ENCODE measurements at regions not wholly inside any gene's neighbourhood (a gene's known extent, or its start where the extent isn't known, plus 50 kb on each side); places are given as distances from the start of the nearest gene placed in this dataset.

DNA sequence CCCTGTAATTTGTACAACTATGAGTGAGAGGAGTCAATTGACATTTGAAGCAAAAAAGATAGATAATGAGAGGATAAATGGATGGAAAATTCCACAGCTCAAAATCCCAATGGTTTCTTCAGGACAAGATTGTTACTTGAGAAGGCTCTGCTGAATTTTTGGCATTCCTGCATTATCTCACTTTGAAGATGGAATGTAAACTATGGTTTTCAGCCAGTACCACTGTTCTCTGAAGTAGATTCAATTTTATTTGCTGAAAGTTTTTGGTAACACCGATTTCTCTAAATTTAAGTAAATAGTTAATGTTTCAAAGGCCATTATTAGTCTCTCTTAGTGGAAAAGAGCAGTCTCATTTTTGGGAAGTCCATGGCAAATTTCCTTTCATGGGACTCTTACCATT lies 121.9 kb upstream of the SLC38A2 start:
- TF ChIP-seq, protein P1, sequence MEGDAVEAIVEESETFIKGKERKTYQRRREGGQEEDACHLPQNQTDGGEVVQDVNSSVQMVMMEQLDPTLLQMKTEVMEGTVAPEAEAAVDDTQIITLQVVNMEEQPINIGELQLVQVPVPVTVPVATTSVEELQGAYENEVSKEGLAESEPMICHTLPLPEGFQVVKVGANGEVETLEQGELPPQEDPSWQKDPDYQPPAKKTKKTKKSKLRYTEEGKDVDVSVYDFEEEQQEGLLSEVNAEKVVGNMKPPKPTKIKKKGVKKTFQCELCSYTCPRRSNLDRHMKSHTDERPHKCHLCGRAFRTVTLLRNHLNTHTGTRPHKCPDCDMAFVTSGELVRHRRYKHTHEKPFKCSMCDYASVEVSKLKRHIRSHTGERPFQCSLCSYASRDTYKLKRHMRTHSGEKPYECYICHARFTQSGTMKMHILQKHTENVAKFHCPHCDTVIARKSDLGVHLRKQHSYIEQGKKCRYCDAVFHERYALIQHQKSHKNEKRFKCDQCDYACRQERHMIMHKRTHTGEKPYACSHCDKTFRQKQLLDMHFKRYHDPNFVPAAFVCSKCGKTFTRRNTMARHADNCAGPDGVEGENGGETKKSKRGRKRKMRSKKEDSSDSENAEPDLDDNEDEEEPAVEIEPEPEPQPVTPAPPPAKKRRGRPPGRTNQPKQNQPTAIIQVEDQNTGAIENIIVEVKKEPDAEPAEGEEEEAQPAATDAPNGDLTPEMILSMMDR (conservative IDR thresholded peaks at IDR 0.05 in 1 of 2, IDR thresholded peaks at IDR 0.05 in 1 of 2; ENCODE audit: low read depth in 1 of 2, low read length in 2 of 2): no peak
- no peak for TF ChIP-seq EZH2 (IDR thresholded peaks at IDR 0.05; ENCODE audit: low read length, missing control alignments)
